GM12874 (cell line): ENCODE measurements at regions not wholly inside any gene's neighbourhood (a gene's known extent, or its start where the extent isn't known, plus 50 kb on each side); places are given as distances from the start of the nearest gene placed in this dataset.

ENCODE experiments used
- CTCF ChIP-seq: IDR thresholded peaks from 2 replicates; pipeline ENCODE4 v1.5.1; 2011; ENCODE audit warnings: low read depth, mild to moderate bottlenecking, control low read depth, low read length, moderate library complexity; ENCODE audit not compliant: insufficient read depth

DNA sequence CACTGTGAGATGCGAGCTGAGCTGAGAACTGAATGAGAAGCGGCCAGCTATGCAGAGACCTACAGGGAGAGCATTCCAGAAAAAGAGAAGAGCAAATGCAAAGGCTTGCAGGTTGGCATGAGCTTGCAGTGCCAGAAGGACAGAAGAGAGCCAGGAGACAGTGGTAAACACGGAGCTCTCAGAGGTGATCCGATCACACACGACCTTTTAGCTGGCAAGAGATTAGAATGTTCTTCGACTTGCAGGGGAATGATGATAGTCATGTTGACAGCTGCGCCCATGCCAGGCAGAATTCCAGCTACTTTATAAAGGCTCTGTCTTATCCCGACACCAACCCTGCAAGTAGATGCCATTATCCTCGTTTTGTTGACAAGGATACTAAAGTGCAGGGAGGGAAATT is 256.8 kb downstream of the VRK1 start:
- TF ChIP-seq CTCF: no peak

- TF ChIP-seq CTCF: no peak
These were observed 258.2 kb downstream of the VRK1 start for GRCh38 chr14:97055355-97055754.

GRCh38 chr14:97056086-97056485 is 258.9 kb downstream of the VRK1 start:
- no peak for TF ChIP-seq CTCF

DNA sequence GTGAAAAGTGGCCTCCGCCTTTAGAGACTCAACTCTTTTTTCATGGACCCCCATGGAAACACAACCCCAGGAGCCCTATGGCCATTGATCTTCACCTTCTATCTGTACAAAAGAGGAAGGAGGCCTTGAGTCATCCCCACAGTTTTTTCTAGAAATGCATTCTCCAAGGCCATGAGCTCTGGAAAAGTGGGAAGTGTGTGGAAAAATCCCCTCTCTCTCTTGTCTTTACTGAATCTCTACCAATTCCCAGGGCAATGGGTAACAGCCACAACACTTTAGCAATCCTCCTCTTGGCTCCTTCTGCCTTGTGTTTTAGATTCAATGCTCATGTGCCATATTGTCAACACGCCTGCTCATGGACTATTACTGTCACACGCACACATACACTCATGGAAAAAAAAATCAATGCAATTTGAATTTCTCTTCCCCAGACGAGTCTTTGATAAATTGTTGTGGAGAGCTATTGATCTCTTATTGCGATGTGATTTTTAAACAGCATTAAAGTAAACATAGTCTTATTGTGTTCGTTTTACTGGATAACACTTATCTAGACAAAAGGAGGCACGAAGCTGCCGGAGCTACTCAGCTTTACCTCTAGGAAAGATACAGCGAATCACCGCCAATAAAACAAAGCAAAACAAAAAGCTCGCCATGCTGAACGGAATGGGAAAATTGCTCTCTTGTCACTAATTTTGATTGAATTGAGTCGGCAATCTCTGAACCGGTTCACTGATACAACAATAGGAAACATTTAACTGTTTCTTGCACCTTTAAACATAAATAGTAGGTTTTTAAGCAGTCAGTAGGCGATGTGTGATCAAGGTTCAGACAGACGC is 260.3 kb downstream of the VRK1 start:
- TF ChIP-seq CTCF: no peak

GRCh38 chr14:97058074-97058467 is 260.9 kb downstream of the VRK1 start:
- TF ChIP-seq CTCF: no peak

DNA sequence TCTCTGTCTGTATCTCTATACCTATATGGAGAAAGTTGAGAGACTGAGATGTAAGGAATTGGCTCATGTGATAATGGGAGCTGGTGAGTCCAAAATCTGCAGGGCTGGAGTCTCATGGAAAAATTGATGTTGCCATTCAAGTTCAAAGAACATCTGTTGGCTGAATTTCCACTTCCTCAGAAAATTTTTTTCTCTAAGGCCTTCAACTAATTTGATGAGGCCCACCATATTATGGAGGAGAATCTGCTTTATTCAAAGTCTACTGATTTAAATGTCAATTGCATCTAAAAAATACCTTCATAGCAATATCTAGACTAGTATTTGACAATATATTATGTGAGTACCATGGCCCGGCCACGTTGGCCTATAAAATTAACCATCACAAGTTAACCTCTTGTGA is 261.4 kb downstream of the VRK1 start:
- no peak for TF ChIP-seq CTCF

DNA sequence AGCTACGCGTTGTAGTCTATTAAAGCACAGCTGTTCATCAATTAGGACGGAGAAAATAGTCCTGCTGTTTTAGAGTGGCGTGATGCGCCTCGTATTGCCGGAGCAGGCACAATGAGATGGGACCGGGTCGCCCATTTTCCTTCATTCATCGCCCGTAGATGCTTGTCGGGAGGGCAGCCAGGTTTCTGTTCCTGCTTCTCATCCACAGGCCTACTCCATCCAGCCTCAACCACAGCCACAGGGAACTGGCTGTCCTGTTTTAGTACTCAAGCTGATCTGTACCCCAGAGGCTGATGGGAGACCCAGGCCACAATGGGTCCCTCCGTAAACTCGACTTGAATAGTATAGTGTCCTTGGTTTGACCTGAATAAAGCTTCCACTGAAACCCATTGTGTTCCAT is 264.0 kb downstream of the VRK1 start:
- no peak for TF ChIP-seq CTCF
